HG02588 (cell line): ENCODE measurements at regions not wholly inside any gene's neighbourhood (a gene's known extent, or its start where the extent isn't known, plus 50 kb on each side); places are given as distances from the start of the nearest gene placed in this dataset.
A peak's percentile ranks its signal among the peaks of the same experiment; 100 is the strongest.

ENCODE experiments used
- ATAC-seq: cut with Tn5 transposase; IDR thresholded peaks from one replicate; pipeline ENCODE4 v1.9.1; 2021; ENCODE audit warnings: mild to moderate bottlenecking, moderate library complexity; ENCODE audit not compliant: unreplicated experiment

- no peak for ATAC-seq
These were observed 111.9 kb upstream of the IQCM start for GRCh38 chr4:149927514-149927913.

GRCh38 chr4:149928507-149928906 lies 112.9 kb upstream of the IQCM start:
- ATAC-seq, result no peak

GRCh38 chr4:149931431-149931830 lies 115.8 kb upstream of the IQCM start:
- ATAC-seq, result no peak

- ATAC-seq, result no peak
These were observed 116.5 kb upstream of the IQCM start for GRCh38 chr4:149932188-149932587.

- ATAC-seq, result no peak
These were observed 117.5 kb upstream of the IQCM start for GRCh38 chr4:149933120-149933519.

- no peak for ATAC-seq
These were observed 118.2 kb upstream of the IQCM start for GRCh38 chr4:149933883-149934282.

- ATAC-seq, result no peak
These were observed 128.9 kb upstream of the DCLK2 start for GRCh38 chr4:149949381-149949780.

GRCh38 chr4:149951152-149951900 lies 126.9 kb upstream of the DCLK2 start:
- ATAC-seq, result no peak

- no peak for ATAC-seq
These were observed 126.1 kb upstream of the DCLK2 start for GRCh38 chr4:149952101-149952500.

- no peak for ATAC-seq
These were observed 125.5 kb upstream of the DCLK2 start for GRCh38 chr4:149952716-149953115.

GRCh38 chr4:149955780-149956390 lies 122.4 kb upstream of the DCLK2 start:
- ATAC-seq, result no peak

GRCh38 chr4:149956678-149957077 lies 121.6 kb upstream of the DCLK2 start:
- ATAC-seq, result no peak

- no peak for ATAC-seq
These were observed 116.2 kb upstream of the DCLK2 start for GRCh38 chr4:149961876-149962597.

GRCh38 chr4:149964001-149964796 lies 114.0 kb upstream of the DCLK2 start:
- ATAC-seq, result no peak

- ATAC-seq, result no peak
These were observed 113.0 kb upstream of the DCLK2 start for GRCh38 chr4:149965206-149965605.

GRCh38 chr4:149972407-149972806 lies 105.8 kb upstream of the DCLK2 start:
- no peak for ATAC-seq

GRCh38 chr4:149973181-149973580 lies 105.1 kb upstream of the DCLK2 start:
- ATAC-seq, result no peak

- ATAC-seq, result no peak
These were observed 103.1 kb upstream of the DCLK2 start for GRCh38 chr4:149975172-149975571.

- ATAC-seq, result peak; percentile 27
These were observed 98.0 kb upstream of the DCLK2 start for GRCh38 chr4:149980121-149980682.

GRCh38 chr4:149980941-149981340 lies 97.3 kb upstream of the DCLK2 start:
- ATAC-seq, result peak; percentile 67

- ATAC-seq, result no peak
These were observed 94.8 kb upstream of the DCLK2 start for GRCh38 chr4:149983401-149983800.
